T-helper 2 cell (primary cell): ENCODE measurements at regions not wholly inside any gene's neighbourhood (a gene's known extent, or its start where the extent isn't known, plus 50 kb on each side); places are given as distances from the start of the nearest gene placed in this dataset.

Experiments used
- DNase-seq, 5 experiments: peaks; one replicate each; pipeline versions ENCODE4 v3.0.0 to v3.0.0-alpha.2; 2012 to 2022

DNA sequence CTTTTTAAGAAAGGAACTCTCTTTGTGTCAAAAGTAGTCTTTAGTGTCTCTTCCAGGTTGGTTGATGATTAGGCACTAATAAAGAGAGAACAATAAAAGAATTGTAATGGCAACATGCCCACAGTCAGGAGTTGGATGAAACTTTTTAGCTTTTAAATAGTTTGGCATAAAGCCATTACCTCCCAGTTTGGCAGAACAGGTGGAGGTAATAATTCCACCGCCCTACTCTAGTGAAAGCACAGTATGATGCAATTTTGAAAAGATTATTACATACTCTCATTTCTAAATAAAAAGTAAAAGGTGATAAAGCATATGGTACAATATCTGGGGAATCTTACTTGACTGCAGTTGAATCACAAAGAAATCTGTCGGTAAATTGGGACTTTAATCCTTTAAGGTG is 497.6 kb downstream of the SUCLA2 start:
- DNase-seq, result no peak

DNA sequence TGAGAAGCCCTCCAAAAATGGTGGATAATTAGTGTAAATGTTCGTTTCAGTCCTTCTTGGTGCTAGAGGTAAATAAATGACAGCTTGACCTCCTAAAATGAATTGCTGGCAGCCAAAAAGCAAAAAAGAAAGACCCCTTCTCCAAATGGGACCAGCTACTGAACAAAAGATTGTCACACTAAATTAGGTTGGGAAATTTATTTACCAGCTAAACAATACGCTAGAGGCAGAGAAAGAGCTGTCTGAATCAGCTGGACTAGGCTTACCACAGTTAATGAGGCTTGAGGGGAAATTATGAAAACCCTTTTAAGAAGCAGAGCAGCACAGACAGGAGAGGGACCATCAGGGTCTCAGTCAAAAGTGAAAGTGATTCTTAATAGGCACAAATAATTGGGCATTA is 498.9 kb downstream of the SUCLA2 start:
- DNase-seq, result no peak

DNA sequence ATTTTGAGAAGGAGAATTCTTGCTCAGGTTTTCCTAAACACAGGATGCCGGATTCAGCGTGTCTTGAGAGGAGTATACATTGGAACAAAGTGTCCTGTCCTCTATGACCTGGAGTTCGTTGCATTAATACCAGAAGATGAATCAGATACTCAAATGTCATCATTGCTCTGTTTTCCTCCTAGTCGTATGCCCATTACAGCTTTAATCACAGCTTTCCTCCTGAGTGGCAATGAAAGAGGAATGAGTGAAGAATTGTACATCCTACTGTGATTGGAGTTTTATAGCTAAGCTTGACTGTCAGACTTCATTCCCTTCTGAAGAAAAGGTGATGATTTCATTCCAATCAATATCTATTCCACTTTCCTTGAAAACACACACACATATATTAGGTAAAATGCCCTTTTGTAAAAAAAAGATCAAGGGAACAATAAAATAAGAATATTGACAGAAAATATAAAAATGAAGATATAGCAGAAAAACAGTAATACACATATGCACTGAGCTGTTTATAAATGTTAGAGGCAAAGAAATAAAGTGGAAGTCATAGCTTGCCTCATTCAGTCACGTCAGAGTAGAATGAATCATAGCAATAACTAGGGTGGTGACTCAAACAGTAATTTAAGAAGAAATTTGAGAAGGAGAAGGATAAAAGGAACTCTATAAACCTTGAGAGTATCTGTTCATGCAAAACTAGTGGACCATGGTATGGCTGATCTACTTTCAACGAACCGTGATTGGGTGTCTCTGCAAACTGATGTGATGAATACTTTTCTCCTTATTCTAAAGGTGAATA is 501.5 kb downstream of the SUCLA2 start:
- DNase-seq, result no peak

DNA sequence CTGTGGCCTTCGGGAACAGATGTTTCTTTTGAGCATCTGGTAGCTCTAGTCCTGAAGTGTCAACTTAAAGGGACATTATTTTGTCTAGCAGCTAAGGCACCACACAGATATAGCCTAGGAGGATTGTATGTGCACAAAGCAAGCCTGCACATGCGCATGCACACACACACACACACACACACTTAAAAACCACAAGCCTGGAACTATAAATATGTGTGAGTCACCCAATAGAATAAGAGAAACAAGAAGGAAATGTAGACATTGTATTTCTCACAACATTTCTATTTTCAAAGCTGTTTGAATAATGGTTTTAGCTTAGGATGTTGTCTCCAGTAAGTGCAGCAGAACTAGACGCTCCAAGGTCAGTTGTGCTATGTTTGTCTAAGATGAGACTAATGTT is 516.5 kb downstream of the SUCLA2 start:
- no peak for DNase-seq

DNA sequence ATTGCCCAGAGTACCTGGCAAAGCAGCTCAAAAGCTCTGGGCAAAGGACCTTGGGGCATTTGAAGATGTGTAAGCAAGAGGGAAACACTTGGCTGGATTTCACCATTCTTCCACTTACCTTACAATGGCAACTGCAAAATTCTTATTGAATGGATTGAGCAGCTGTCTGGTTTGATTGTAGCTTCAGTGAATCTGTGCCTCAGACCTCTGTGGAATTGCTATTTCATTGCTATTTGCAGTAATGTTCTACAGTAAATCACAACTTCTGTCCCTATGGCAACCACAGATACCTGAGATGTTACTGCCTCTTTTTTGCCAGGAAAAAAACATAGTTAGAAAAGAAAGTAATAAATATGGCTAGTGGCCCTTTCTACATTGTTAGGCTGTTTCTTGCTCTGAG is 519.5 kb downstream of the SUCLA2 start:
- no peak for DNase-seq

DNA sequence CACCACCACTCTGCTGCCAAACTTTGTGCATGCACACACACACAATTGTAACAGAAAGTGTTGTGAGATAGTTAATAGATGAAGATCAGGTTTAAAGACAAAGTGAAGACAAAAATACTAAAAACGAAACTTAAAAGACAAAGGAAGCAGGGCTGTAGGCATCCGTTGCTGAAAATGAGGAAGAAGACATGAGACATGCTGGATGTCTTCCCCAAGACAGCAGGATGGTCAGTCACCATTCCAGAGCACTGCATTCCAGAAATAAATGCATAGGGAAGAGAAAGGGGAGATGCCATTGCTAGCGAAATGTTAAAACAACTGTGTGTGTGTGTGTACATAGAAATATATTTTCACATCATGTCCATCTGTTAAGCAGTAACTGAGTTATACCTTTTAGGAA is 520.1 kb downstream of the SUCLA2 start:
- DNase-seq, result no peak

DNA sequence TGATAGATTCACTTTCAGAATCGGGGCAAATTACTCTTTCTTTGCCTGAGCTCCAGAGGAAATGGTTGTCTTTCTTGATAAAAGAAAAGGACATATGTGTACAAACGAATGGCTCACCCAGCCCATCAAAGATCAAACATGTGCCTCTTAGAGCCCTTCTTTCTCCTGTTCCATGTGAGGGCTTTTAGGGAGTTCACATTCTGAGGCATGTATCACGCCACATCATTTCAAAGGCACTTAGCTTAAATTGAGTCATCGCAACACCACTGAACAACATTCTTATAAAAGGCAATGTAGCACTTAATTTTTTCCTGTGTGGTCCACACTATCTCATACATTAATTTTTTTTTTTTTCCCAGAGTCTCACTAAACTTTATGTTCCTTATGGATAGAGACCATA is 521.0 kb downstream of the SUCLA2 start:
- DNase-seq, result no peak

DNA sequence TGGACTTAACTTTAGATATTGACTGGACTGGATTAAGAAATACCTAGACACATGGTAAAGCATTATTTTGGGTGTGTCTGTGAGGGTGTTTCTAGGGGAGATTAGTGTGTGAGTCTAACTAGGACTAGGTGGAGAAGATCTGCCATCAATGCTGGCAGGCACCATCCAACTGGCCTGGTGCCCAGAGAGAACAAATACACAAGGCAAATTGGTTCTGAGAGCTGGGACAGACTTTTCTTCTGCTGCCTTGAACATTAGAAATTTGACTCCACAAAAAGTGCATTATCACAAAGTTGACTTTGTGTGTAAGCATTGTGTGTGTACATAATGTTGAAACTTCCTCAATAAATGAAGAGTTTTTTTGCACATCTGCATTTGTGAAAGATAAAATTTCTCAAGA is 522.1 kb downstream of the SUCLA2 start:
- no peak for DNase-seq

DNA sequence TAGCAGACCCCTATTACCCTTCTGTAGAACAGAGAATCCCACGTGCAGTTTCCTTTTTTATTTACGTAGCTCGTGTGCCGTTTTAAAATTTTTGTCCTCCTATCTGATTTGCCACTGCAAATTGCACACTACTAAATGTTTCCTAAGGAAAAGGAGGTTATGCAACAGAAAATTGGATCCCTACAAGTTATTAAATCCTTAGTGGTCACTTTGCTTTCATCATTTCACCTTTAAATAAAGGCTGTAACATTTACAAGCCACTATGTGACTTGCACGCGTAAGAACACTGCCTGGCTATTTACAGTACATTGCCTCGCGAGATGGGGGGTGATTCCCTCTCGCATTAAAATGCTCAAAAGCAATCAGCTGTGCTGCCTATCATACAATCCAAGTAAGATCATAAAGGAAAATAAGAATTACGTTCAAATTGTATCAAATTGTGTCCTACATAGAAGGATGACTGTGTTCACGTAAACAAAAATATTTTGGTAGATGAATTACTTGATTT is 525.6 kb downstream of the SUCLA2 start:
- no peak for DNase-seq

DNA sequence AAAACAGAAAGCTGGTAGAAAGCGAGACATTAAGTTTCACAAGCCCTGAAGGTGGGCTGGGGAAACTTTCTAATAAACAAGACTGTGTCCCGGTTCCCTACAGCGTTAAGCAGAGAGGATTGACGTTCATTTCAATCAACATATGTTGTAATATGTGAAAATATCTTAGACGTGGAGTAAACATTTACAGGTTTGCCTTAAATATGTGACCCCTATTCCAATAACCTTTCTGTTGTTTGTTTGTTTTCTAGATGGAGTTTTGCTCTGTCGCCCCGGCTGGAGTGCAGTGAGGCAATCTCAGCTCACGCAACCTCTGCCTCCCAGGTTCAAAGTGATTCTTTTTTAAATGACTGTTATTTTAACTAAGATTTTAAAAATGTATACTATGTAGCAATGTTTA is 526.2 kb downstream of the SUCLA2 start:
- no peak for DNase-seq

DNA sequence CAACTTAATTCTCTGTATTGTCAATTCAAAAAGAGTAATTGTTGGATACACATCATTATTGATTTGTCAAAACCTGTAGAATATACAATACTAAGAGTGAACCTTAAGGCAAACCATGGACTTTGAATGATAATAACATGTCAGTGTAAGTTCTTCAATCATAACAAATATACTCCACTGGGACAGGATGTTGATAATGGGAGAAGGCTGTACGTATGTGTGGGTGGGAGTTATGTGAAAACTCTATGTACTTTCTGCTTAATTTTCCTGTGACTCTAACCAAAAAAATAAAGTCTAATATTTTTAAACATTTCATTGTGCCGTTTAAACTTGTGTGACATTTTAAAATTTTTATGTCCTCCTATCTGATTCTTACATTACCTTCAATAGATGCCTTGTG is 526.7 kb downstream of the SUCLA2 start:
- DNase-seq, result no peak

DNA sequence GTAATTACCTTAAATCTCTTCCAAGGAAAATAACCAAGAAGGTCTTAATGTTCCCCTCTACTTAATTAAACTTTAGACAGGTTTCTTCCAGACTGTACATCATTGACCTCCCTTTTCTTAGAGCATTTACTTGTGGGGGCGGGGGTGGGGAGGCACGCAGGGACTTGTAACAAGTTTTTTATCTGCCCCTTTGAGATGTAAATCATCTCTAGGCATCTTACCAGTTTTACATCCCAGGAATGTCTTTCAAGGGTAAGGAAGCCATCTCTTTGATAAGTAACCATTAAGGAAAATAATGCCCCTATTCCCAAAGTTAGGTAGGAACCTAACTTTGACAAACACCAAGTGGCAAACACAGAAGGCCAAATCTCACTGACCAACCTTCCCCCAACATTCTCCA is 528.6 kb downstream of the SUCLA2 start:
- no peak for DNase-seq

DNA sequence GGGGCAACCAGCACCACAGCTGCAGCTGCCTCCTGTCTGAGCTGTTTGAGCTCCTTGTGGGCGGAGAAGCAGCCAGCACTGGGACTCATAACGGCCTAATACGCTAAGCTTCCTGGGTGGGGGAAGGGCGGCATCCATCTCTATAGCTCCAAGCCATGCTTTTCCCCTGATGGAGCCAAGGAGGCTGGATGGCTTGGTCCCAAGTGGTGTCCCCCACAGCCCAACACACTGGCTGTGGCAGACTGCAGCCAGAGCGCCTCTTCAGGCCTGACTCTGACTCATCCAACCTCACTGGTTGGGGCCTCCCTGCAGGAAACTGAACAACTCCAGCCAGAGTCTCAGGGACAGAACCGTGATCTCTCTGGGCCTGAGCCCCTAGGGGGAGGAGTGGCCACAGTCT is 537.3 kb downstream of the SUCLA2 start:
- DNase-seq, result no peak

DNA sequence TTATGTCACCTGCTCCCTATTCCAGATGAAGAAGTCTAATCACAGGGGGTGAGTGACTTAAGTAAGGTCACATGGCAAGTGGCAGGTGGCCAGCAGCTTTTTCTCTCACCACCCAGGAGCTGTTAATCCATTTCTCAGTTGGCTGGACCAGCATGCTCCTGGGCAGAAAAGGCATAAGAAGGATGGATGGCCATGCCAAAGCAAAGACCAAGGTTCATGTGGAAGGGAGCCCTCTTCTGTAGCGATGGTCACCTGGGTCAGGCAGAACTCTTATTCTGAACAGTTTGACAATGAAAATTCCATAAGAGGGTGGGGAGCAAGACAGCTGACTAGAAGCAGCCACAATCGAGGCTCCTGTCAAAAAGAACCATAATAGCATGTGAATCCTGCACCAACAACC is 538.1 kb downstream of the SUCLA2 start:
- no peak for DNase-seq

DNA sequence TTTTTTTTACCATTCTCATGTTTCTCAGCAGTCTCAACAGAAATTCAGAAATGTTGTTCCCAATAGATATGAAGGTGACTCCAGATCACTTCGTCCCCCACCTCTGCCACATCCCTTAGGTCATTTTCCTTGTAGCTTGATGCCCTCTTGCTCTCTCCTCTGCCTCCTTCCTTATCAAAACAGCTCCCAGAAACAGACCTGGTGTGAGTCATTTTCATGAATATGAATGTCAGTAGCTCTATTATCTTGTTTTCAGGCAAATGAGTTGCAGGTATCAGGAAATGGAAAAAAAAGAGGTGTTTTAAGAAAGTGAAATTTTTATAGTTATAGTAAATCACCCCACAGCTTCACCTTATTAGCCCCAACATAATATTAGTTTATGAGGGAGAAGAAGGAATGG is 539.3 kb downstream of the SUCLA2 start:
- DNase-seq, result no peak

DNA sequence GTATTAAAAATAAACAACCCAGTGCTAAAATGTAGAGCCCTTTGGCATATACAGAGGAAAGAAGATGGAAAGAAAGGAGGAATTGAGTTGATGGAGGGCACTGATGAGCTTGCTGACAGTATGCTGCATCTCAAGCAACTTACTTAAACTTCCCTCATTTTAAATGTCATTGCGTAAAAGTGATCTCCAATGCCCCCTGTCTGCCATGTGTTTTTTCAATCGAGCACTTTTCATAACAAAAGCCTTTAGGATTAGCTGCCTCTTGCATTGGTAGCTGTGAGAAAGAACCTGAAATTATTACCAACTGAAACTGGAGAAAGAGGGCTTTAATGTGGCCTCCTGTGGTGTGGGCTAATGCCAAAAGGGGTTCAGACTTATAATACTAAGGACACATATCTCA is 541.6 kb downstream of the SUCLA2 start:
- DNase-seq, result no peak

DNA sequence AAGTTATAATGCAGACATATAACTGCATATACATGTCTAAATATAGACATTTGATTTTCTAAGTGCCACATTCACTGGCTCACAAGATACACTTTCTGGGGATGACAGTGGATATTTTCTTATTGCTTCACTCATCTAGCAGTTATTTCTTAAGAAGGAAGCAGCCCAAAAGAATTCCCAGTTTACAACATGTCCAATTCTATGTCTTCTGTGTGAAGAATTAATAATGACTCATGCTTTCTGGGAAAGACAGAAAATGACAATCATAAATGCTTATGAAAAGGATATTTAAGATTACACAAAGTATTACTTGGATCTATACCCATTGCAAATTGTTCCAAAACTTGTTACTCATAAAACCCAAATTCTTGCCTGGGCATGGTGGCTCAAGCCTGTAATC is 543.4 kb downstream of the SUCLA2 start:
- DNase-seq, result no peak

DNA sequence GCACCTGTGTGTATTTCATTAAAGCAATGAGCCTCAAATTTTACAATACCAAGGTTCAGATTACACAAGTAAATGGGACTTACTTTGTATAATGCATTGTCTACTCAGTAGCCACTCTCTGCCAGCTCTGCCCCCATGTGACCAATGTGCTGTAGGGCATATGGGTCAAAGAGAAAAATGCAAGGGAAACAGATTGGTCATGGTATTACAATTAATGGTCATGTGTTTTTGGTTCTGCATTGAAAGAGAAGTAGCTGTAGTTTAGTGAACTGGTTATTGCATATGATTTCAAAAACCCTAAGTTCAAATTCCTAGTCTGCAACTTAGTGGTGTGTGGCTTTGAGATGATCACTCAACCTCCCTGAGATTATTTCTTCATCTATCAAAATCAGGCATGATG is 545.4 kb downstream of the SUCLA2 start:
- no peak for DNase-seq

DNA sequence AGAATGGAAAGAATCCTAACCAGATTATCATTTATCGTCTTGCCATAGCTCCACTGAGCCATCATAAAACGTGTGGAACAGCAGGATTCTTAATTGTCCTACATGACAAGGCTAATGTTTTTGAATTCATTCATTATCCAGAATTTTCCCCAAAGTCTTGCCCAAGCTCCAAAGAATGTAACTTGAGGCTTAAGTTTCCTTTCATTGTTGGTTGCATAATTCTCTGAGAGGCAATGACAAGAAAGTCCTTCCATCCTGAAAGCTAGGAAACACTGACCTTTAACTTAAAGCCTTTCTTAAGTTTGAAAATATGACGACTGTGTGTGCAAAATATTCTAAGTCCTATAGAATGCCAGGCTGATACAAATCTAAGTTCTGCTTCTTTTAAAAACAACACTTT is 546.1 kb downstream of the SUCLA2 start:
- no peak for DNase-seq

DNA sequence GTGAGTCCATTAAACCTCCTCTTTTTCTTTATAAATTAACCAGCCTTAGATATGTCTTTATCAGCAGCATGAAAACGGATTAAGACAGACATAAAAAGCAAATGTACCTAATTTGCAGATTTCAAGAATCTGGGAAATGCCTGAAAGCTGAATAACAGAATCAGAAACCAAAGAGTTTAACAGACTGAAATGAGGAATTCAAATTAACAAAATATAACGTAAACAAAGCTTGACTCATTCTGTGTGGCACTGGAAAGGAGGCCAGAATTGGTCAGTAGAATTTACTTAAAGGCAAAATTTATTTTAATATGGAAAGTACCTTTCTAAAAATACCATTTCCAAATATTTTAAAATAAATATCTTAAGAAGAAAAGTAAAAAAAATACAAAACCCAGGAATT is 540.6 kb upstream of the HTR2A start:
- no peak for DNase-seq

DNA sequence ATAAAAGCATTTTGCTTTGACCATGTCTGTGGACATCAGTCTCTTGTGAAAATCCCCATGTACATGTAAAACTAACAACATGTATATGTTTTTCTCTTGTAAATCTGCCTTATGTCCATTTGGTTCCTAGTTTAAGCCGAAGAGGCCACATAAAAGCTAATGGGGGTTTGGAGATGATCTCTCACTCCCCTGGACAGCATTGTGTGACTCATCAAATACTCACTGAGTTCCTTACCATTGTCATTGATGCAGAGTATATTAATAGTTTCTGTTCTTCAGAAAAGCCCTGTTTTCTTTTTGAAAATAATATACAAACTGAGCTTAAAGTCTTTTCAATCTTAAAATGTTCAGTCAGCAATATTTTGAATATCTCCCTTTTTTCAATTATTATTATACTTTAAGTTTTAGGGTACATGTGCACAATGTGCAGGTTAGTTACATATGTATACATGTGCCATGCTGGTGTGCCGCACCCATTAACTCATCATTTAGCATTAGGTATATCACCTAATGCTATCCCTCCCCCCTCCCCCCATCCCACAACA is 536.7 kb upstream of the HTR2A start:
- no peak for DNase-seq

DNA sequence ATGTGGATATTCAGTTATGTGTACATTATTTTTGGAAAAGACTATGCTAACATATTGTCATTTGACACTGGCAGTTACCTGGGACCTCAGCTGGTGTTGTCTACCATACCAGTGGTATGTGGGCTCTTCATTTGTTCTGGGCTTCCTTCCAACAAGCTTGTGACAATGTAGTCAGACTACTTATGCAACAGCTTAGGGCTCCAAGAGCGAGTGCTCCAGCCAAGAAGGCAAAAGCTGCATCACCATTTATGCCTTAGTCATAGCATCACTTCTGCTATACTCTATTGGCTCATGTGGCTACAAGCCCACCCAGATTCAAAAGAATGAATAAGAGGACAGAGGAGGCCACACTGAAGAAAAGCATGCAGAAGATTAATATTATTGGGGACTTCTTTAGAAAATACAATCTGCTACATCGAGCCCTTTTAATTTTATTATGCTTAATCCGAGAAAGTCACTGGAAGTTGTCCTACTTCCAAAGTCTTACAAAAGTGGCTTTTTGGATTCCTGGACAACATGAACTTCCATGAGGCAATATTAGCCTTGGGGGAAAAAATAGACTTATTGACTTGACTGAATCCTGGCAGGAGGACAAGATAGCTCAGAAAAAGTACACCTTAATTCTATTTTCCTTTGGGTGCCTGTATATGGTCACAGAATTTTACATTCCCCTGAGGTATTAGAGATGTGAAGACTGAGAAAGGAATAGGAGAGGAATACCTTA is 529.4 kb upstream of the HTR2A start:
- no peak for DNase-seq

DNA sequence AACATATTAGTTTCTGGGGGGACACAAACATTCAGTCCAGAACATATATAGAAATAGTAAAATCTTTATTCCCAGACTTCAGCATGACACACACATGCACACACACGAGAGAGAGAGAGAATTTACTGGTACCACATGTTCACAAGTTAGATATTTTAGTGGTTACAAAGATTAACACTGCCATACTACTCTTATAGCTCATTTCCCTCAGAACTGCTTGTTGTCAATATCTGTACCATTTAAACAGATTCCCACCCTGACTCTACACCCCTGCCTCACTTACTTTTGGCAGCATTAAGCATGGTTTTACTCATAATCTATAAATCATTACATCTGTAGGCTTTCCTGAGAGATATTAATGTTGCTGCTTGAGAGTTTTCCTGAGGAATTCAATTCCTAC is 524.7 kb upstream of the HTR2A start:
- DNase-seq, result no peak

DNA sequence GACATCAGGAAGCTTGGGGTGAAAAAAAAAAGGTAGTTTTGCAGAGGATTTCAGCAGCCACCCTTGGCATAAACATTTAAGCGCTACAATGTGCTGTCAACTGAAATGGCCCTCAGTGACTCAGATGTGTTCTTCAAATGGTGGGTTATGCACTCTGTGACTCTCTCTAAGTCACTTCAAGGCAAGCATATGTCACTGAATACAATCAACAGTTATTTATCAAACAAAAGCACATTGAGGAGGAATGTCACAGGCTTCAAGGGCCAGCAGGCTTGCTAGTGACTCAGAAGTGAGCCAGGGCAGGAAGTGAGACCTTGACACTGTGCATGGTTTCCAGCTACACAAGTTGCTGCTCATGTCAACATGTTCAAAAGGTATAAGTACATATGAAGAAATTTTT is 523.7 kb upstream of the HTR2A start:
- DNase-seq, result no peak
